Astrocyte (in vitro differentiated cells and primary cell): ENCODE measurements at regions not wholly inside any gene's neighbourhood (a gene's known extent, or its start where the extent isn't known, plus 50 kb on each side); places are given as distances from the start of the nearest gene placed in this dataset.

Experiments
- CTCF ChIP-seq: IDR thresholded peaks from 2 replicates; pipeline ENCODE4 v1.5.1; 2011; ENCODE audit warnings: low read depth, mild to moderate bottlenecking, inconsistent platforms, low read length, moderate library complexity; ENCODE audit not compliant: insufficient read depth
- EZH2 ChIP-seq: IDR thresholded peaks from 2 replicates; pipeline ENCODE4 v1.6.1; 2012; ENCODE audit warnings: mild to moderate bottlenecking, low read length, inconsistent platforms; ENCODE audit not compliant: insufficient read depth

GRCh38 chr4:83862471-83862870, 326.6 kb downstream of the GPAT3 start:
- no peak for TF ChIP-seq CTCF
- TF ChIP-seq EZH2: no peak
